ENCODE measurements at regions not wholly inside any gene's neighbourhood (a gene's known extent, or its start where the extent isn't known, plus 50 kb on each side); places are given as distances from the start of the nearest gene placed in this dataset.
A peak's percentile ranks its signal among the peaks of the same experiment; 100 is the strongest.

GRCh38 chr16:73192232-73192894 is 144.4 kb upstream of the ZFHX3 start (continued):
- no peak for TF ChIP-seq POLR2AphosphoS2 (IDR thresholded peaks at IDR 0.05; ENCODE audit: low read depth, low read length)
- TF ChIP-seq SMAD1 (IDR thresholded peaks at IDR 0.05; ENCODE audit: low read depth, partially characterized antibody) = no peak
- no peak for TF ChIP-seq NFXL1 (IDR thresholded peaks at IDR 0.05; ENCODE audit: borderline replicate concordance)
- no peak for TF ChIP-seq E2F4 (IDR thresholded peaks at IDR 0.05; ENCODE audit: low read depth, low read length)
- no peak for TF ChIP-seq RBBP5 (conservative IDR thresholded peaks at IDR 0.05)
- TF ChIP-seq EZH2 (IDR thresholded peaks at IDR 0.05; ENCODE audit: borderline replicate concordance, control insufficient read depth, low read depth, low read length) = no peak
- TF ChIP-seq CBX3 (IDR thresholded peaks at IDR 0.05; ENCODE audit: borderline replicate concordance, low read depth) = no peak
- TF ChIP-seq SUPT20H (IDR thresholded peaks at IDR 0.05; ENCODE audit: borderline replicate concordance, control insufficient read depth, low read depth, low read length) = no peak
- TF ChIP-seq SREBF2 (IDR thresholded peaks at IDR 0.05; ENCODE audit: low read length) = no peak
- TF ChIP-seq TARDBP (IDR thresholded peaks at IDR 0.05; ENCODE audit: borderline replicate concordance) = no peak

- no peaks in the 10 kb centered on the region; a peak in 1 of 4 replicates for H3K27me3 ChIP-seq (replicated peaks in 1 of 2; ENCODE audit: control insufficient read depth in 2 of 2, insufficient read depth in 2 of 2, low read length in 1 of 2)
- in situ Hi-C loops (cut with MboI) (loop anchor here (10.0 kb wide), 1 partner anchor 697 kb away; no protein-coding TSS in a partner anchor), intact Hi-C loops (cut with micrococcal nuclease; ENCODE audit: unreplicated experiment) (loop anchor here (10.0 kb wide), 3 partner anchors 157 to 1067 kb away; no protein-coding TSS in a partner anchor)
- WGBS (ENCODE audit: insufficient coverage, insufficient replicate concordance, low lambda C conversion rate, missing lambda C conversion rate) = 56% methylated on average over 8 of the region's 8 CpGs
- peak overlapping the region; percentile 11; the same call in 1 of the 2 replicates for H3K4me2 ChIP-seq (ENCODE audit: control insufficient read depth, insufficient read depth)
- DNase-seq (ENCODE audit: low read depth, low spot score) = no peak
- no peak; the same call in 2 of the 3 replicates for ATAC-seq
- BruUV-seq (replicated peaks) = no TSS peak
- TF ChIP-seq ESRRA (IDR thresholded peaks at IDR 0.05; ENCODE audit: low read length) (no peak), MAX (IDR thresholded peaks at IDR 0.05; ENCODE audit: low read depth, low read length) (no peak), POLR2AphosphoS2 (IDR thresholded peaks at IDR 0.05; ENCODE audit: low read depth, low read length) (no peak)
- no peak overlapping the region for H3K9ac ChIP-seq (ENCODE audit: control insufficient read depth, insufficient read depth, low read length)
- no peaks in the 10 kb centered on the region for H3K4me1 ChIP-seq (ENCODE audit: control insufficient read depth, insufficient read depth, low read length)
- H4K20me1 ChIP-seq (ENCODE audit: control insufficient read depth, insufficient read depth) = no peaks in the 10 kb centered on the region
- H3K27ac ChIP-seq (ENCODE audit: control insufficient read depth, insufficient read depth) = no peak overlapping the region
- CTCF ChIA-PET = no interaction called here
- no peak overlapping the region for H2AFZ ChIP-seq (ENCODE audit: control insufficient read depth, low read depth, low read length)
- SMC1A ChIA-PET (ENCODE audit: uncharacterized antibody, unreplicated experiment) = no interaction called here
- no peaks in the 10 kb centered on the region for H3K36me3 ChIP-seq (ENCODE audit: control insufficient read depth in 2 of 2, insufficient read depth in 2 of 2, low read length in 1 of 2)
- POLR2A ChIA-PET = no interaction called here
- RAD21 ChIA-PET (ENCODE audit: unreplicated experiment) = no interaction called here
- no peak for FAIRE-seq
- no peak overlapping the region for H3K4me3 ChIP-seq
- no peaks in the 10 kb centered on the region for H3K9me3 ChIP-seq (replicated peaks; ENCODE audit: control insufficient read depth, insufficient read depth, low read length)
- H3K79me2 ChIP-seq (ENCODE audit: control insufficient read depth, insufficient read depth, low read length) = no peaks in the 10 kb centered on the region
These were observed 143.7 kb upstream of the ZFHX3 start for GRCh38 chr16:73191660-73192046.
